ENCODE measurements at regions not wholly inside any gene's neighbourhood (a gene's known extent, or its start where the extent isn't known, plus 50 kb on each side); places are given as distances from the start of the nearest gene placed in this dataset.

- ATAC-seq (0 out of 3 replicates have a peak, but pooled peaks have one; percentile 34), FAIRE-seq (no peak)
- no peak overlapping the region for H2AFZ ChIP-seq (ENCODE audit: control insufficient read depth, low read depth, low read length)
These were observed 1034.1 kb upstream of the SEMA6D start for GRCh38 chr15:46682969-46683791.

More at GRCh38 chr15:46682969-46683791, 1034.1 kb upstream of the SEMA6D start:
- H4K20me1 ChIP-seq (ENCODE audit: control insufficient read depth, insufficient read depth), result no peaks in the 10 kb centered on the region
- intact Hi-C loops (cut with micrococcal nuclease; ENCODE audit: unreplicated experiment), result no loop called here
- no peak for TF ChIP-seq WRNIP1 (IDR thresholded peaks at IDR 0.05; ENCODE audit: borderline replicate concordance, low read depth, low read length)
- no peak for TF ChIP-seq ZNF217 (IDR thresholded peaks at IDR 0.05)
- no peak for TF ChIP-seq ZBTB33 (IDR thresholded peaks at IDR 0.05)
- no peak for TF ChIP-seq IKZF2 (IDR thresholded peaks at IDR 0.05)
- no peak for TF ChIP-seq ZNF592 (IDR thresholded peaks at IDR 0.05)
- TF ChIP-seq, protein P1, sequence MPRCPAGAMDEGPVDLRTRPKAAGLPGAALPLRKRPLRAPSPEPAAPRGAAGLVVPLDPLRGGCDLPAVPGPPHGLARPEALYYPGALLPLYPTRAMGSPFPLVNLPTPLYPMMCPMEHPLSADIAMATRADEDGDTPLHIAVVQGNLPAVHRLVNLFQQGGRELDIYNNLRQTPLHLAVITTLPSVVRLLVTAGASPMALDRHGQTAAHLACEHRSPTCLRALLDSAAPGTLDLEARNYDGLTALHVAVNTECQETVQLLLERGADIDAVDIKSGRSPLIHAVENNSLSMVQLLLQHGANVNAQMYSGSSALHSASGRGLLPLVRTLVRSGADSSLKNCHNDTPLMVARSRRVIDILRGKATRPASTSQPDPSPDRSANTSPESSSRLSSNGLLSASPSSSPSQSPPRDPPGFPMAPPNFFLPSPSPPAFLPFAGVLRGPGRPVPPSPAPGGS (IDR thresholded peaks at IDR 0.05; ENCODE audit: borderline replicate concordance, insufficient read depth, low read depth, low read length, poor library complexity, severe bottlenecking), result no peak
- TF ChIP-seq JUND (IDR thresholded peaks at IDR 0.05; ENCODE audit: low read depth, low read length), result no peak
- no peak for TF ChIP-seq ELK1 (IDR thresholded peaks at IDR 0.05; ENCODE audit: low read depth, low read length)
- no peak for TF ChIP-seq FOS (IDR thresholded peaks at IDR 0.05; ENCODE audit: borderline replicate concordance, extremely low read depth, insufficient read length)
- no peak for TF ChIP-seq ZZZ3 (IDR thresholded peaks at IDR 0.05; ENCODE audit: control insufficient read depth, insufficient read length, low read depth)
- no peak for TF ChIP-seq SMAD1 (IDR thresholded peaks at IDR 0.05; ENCODE audit: low read depth, partially characterized antibody)
- no peak for DNase-seq (ENCODE audit: low read depth, low spot score)
- ChIA-PET POLR2A (no interaction called here), CTCF (no interaction called here), RAD21 (ENCODE audit: unreplicated experiment) (no interaction called here), SMC1A (ENCODE audit: uncharacterized antibody, unreplicated experiment) (no interaction called here)
- WGBS (ENCODE audit: insufficient coverage, insufficient replicate concordance, low lambda C conversion rate, missing lambda C conversion rate), result 33% methylated on average over 5 of the region's 5 CpGs
- no peak overlapping the region for H3K4me3 ChIP-seq
- no peaks in the 10 kb centered on the region for H3K9me3 ChIP-seq (replicated peaks; ENCODE audit: control insufficient read depth, insufficient read depth, low read length)
- H3K27ac ChIP-seq (ENCODE audit: control insufficient read depth, insufficient read depth), result no peak overlapping the region
- no peak overlapping the region for H3K4me2 ChIP-seq (ENCODE audit: control insufficient read depth, insufficient read depth)
- no peaks in the 10 kb centered on the region for H3K27me3 ChIP-seq (replicated peaks in 1 of 2; ENCODE audit: control insufficient read depth in 2 of 2, insufficient read depth in 2 of 2, low read length in 1 of 2)
- no peaks in the 10 kb centered on the region for H3K4me1 ChIP-seq (ENCODE audit: control insufficient read depth, insufficient read depth, low read length)
- H3K36me3 ChIP-seq (ENCODE audit: control insufficient read depth in 2 of 2, insufficient read depth in 2 of 2, low read length in 1 of 2), result no peaks in the 10 kb centered on the region
- in situ Hi-C loops (cut with MboI), result no loop called here
- no TSS peak for BruUV-seq (replicated peaks)
- no peak overlapping the region for H3K9ac ChIP-seq (ENCODE audit: control insufficient read depth, insufficient read depth, low read length)
- H3K79me2 ChIP-seq (ENCODE audit: control insufficient read depth, insufficient read depth, low read length), result no peaks in the 10 kb centered on the region

Measured in GM12878 (cell line).